ENCODE measurements at regions not wholly inside any gene's neighbourhood (a gene's known extent, or its start where the extent isn't known, plus 50 kb on each side); places are given as distances from the start of the nearest gene placed in this dataset.

GRCh38 chr3:144079634-144080033 lies 108.0 kb downstream of the DIPK2A start:
- FAIRE-seq, result no peak

GRCh38 chr3:144084929-144085328 lies 113.3 kb downstream of the DIPK2A start:
- no peak for FAIRE-seq

GRCh38 chr3:144085964-144086363 lies 114.3 kb downstream of the DIPK2A start:
- FAIRE-seq, result no peak

GRCh38 chr3:144096016-144096415 lies 124.4 kb downstream of the DIPK2A start:
- FAIRE-seq, result no peak

GRCh38 chr3:144097163-144097562 lies 125.5 kb downstream of the DIPK2A start:
- FAIRE-seq, result no peak

- FAIRE-seq, result no peak
These were observed 127.1 kb downstream of the DIPK2A start for GRCh38 chr3:144098691-144099090.

- no peak for FAIRE-seq
These were observed 130.8 kb downstream of the DIPK2A start for GRCh38 chr3:144102421-144102820.

GRCh38 chr3:144104186-144104585 lies 132.6 kb downstream of the DIPK2A start:
- no peak for FAIRE-seq

- no peak for FAIRE-seq
These were observed 133.1 kb downstream of the DIPK2A start for GRCh38 chr3:144104679-144105078.

GRCh38 chr3:144105542-144105941 lies 133.9 kb downstream of the DIPK2A start:
- FAIRE-seq, result no peak

- no peak for FAIRE-seq
These were observed 135.3 kb downstream of the DIPK2A start for GRCh38 chr3:144106970-144107369.

- no peak for FAIRE-seq
These were observed 136.3 kb downstream of the DIPK2A start for GRCh38 chr3:144107923-144108322.

GRCh38 chr3:144109944-144110343 lies 138.3 kb downstream of the DIPK2A start:
- FAIRE-seq, result no peak

GRCh38 chr3:144112036-144112435 lies 140.4 kb downstream of the DIPK2A start:
- FAIRE-seq, result no peak

GRCh38 chr3:144112437-144112836 lies 140.8 kb downstream of the DIPK2A start:
- no peak for FAIRE-seq

- FAIRE-seq, result no peak
These were observed 143.1 kb downstream of the DIPK2A start for GRCh38 chr3:144114767-144115166.

- no peak for FAIRE-seq
These were observed 148.0 kb downstream of the DIPK2A start for GRCh38 chr3:144119633-144120032.

- no peak for FAIRE-seq
These were observed 150.0 kb downstream of the DIPK2A start for GRCh38 chr3:144121661-144122060.

GRCh38 chr3:144127014-144127413 lies 155.4 kb downstream of the DIPK2A start:
- no peak for FAIRE-seq

GRCh38 chr3:144127700-144128099 lies 156.1 kb downstream of the DIPK2A start:
- FAIRE-seq, result no peak

GRCh38 chr3:144128108-144128892 lies 156.7 kb downstream of the DIPK2A start:
- no peak for FAIRE-seq

GRCh38 chr3:144129536-144130214 lies 158.1 kb downstream of the DIPK2A start:
- FAIRE-seq, result no peak

- FAIRE-seq, result no peak
These were observed 169.5 kb downstream of the DIPK2A start for GRCh38 chr3:144141074-144141473.

GRCh38 chr3:144141496-144141895 lies 169.9 kb downstream of the DIPK2A start:
- FAIRE-seq, result no peak

All from endometrium (tissue), 2 donors.